ENCODE measurements at regions not wholly inside any gene's neighbourhood (a gene's known extent, or its start where the extent isn't known, plus 50 kb on each side); places are given as distances from the start of the nearest gene placed in this dataset.

GRCh38 chr20:24868959-24869358 is 80.1 kb upstream of the CST7 start:
- no peak for TF ChIP-seq CTCF (IDR thresholded peaks at IDR 0.05; ENCODE audit: low read depth, low read length)
- DNase-seq (ENCODE audit: low read depth in 2 of 2), result no peak
- no peak overlapping the region for H3K4me3 ChIP-seq (replicated peaks in 1 of 2; ENCODE audit: low read depth in 2 of 2, low read length in 2 of 2)

- no peak for DNase-seq (ENCODE audit: low read depth in 2 of 2)
- H3K4me3 ChIP-seq (replicated peaks in 1 of 2; ENCODE audit: low read depth in 2 of 2, low read length in 2 of 2), result no peak overlapping the region
- TF ChIP-seq CTCF (IDR thresholded peaks at IDR 0.05; ENCODE audit: low read depth, low read length), result no peak
These were observed 79.0 kb upstream of the CST7 start for GRCh38 chr20:24870057-24870456.

GRCh38 chr20:24870881-24871280 is 78.2 kb upstream of the CST7 start:
- no peak overlapping the region for H3K4me3 ChIP-seq (replicated peaks in 1 of 2; ENCODE audit: low read depth in 2 of 2, low read length in 2 of 2)
- DNase-seq (ENCODE audit: low read depth in 2 of 2), result no peak
- no peak for TF ChIP-seq CTCF (IDR thresholded peaks at IDR 0.05; ENCODE audit: low read depth, low read length)

GRCh38 chr20:24871480-24872213 is 77.4 kb upstream of the CST7 start:
- TF ChIP-seq CTCF (IDR thresholded peaks at IDR 0.05; ENCODE audit: low read depth, low read length), result no peak
- no peak for DNase-seq (ENCODE audit: low read depth in 2 of 2)

GRCh38 chr20:24872291-24873024 is 76.6 kb upstream of the CST7 start:
- H3K4me3 ChIP-seq (replicated peaks in 1 of 2; ENCODE audit: low read depth in 2 of 2, low read length in 2 of 2), result no peak overlapping the region
- TF ChIP-seq CTCF (IDR thresholded peaks at IDR 0.05; ENCODE audit: low read depth, low read length), result no peak
- no peak for DNase-seq (ENCODE audit: low read depth in 2 of 2)

More at GRCh38 chr20:24871480-24872213, 77.4 kb upstream of the CST7 start:
- no peak overlapping the region for H3K4me3 ChIP-seq (replicated peaks in 1 of 2; ENCODE audit: low read depth in 2 of 2, low read length in 2 of 2)

GRCh38 chr20:24873025-24873620 is 75.9 kb upstream of the CST7 start:
- no peak for TF ChIP-seq CTCF (IDR thresholded peaks at IDR 0.05; ENCODE audit: low read depth, low read length)
- DNase-seq (ENCODE audit: low read depth in 2 of 2), result no peak

More at GRCh38 chr20:24873025-24873620, 75.9 kb upstream of the CST7 start:
- H3K4me3 ChIP-seq (replicated peaks in 1 of 2; ENCODE audit: low read depth in 2 of 2, low read length in 2 of 2), result no peak overlapping the region

Measured in cardiac fibroblast (primary cell).